ENCODE measurements at regions not wholly inside any gene's neighbourhood (a gene's known extent, or its start where the extent isn't known, plus 50 kb on each side); places are given as distances from the start of the nearest gene placed in this dataset.

- H3K4me3 ChIP-seq (ENCODE audit: low read depth, low read length), result no peak overlapping the region
Measured at GRCh38 chr6:85185977-85186376, 263.9 kb upstream of the NT5E start.

GRCh38 chr6:85183841-85184240, 266.0 kb upstream of the NT5E start:
- Histone ChIP-seq H3K4me3 (ENCODE audit: low read depth, low read length) (no peak overlapping the region), H3K36me3 (ENCODE audit: control insufficient read depth, insufficient read depth, low read length) (no peaks in the 10 kb centered on the region), H3K27me3 (ENCODE audit: control insufficient read depth, insufficient read depth, low read length) (no peaks in the 10 kb centered on the region), H3K4me1 (ENCODE audit: control insufficient read depth, insufficient read depth, low read length) (no peaks in the 10 kb centered on the region), H3K9me3 (ENCODE audit: control insufficient read depth, insufficient read depth, low read length) (no peaks in the 10 kb centered on the region), H3K9ac (ENCODE audit: low read depth, low read length) (no peak overlapping the region)

More at GRCh38 chr6:85185977-85186376, 263.9 kb upstream of the NT5E start:
- Histone ChIP-seq H3K4me1 (ENCODE audit: control insufficient read depth, insufficient read depth, low read length) (no peaks in the 10 kb centered on the region), H3K27me3 (ENCODE audit: control insufficient read depth, insufficient read depth, low read length) (no peaks in the 10 kb centered on the region), H3K9me3 (ENCODE audit: control insufficient read depth, insufficient read depth, low read length) (no peaks in the 10 kb centered on the region), H3K36me3 (ENCODE audit: control insufficient read depth, insufficient read depth, low read length) (no peaks in the 10 kb centered on the region), H3K9ac (ENCODE audit: low read depth, low read length) (no peak overlapping the region)

- no peaks in the 10 kb centered on the region for H3K27me3 ChIP-seq (ENCODE audit: control insufficient read depth, insufficient read depth, low read length)
- H3K4me3 ChIP-seq (ENCODE audit: low read depth, low read length), result no peak overlapping the region
- no peaks in the 10 kb centered on the region for H3K9me3 ChIP-seq (ENCODE audit: control insufficient read depth, insufficient read depth, low read length)
- H3K4me1 ChIP-seq (ENCODE audit: control insufficient read depth, insufficient read depth, low read length), result peaks cover 2% of the 10 kb centered on the region
- H3K36me3 ChIP-seq (ENCODE audit: control insufficient read depth, insufficient read depth, low read length), result no peaks in the 10 kb centered on the region
- H3K9ac ChIP-seq (ENCODE audit: low read depth, low read length), result no peak overlapping the region
Measured at GRCh38 chr6:85172705-85173104, 277.2 kb upstream of the NT5E start.

GRCh38 chr6:85172161-85172560, 277.7 kb upstream of the NT5E start:
- no peak overlapping the region for H3K9ac ChIP-seq (ENCODE audit: low read depth, low read length)
- H3K27me3 ChIP-seq (ENCODE audit: control insufficient read depth, insufficient read depth, low read length), result no peaks in the 10 kb centered on the region
- no peak overlapping the region for H3K4me3 ChIP-seq (ENCODE audit: low read depth, low read length)
- no peaks in the 10 kb centered on the region for H3K9me3 ChIP-seq (ENCODE audit: control insufficient read depth, insufficient read depth, low read length)
- peaks cover 2% of the 10 kb centered on the region for H3K4me1 ChIP-seq (ENCODE audit: control insufficient read depth, insufficient read depth, low read length)
- H3K36me3 ChIP-seq (ENCODE audit: control insufficient read depth, insufficient read depth, low read length), result no peaks in the 10 kb centered on the region

GRCh38 chr6:85169189-85169588, 280.7 kb upstream of the NT5E start:
- Histone ChIP-seq H3K4me3 (ENCODE audit: low read depth, low read length) (no peak overlapping the region), H3K36me3 (ENCODE audit: control insufficient read depth, insufficient read depth, low read length) (no peaks in the 10 kb centered on the region), H3K4me1 (ENCODE audit: control insufficient read depth, insufficient read depth, low read length) (peaks cover 2% of the 10 kb centered on the region), H3K9me3 (ENCODE audit: control insufficient read depth, insufficient read depth, low read length) (no peaks in the 10 kb centered on the region), H3K27me3 (ENCODE audit: control insufficient read depth, insufficient read depth, low read length) (no peaks in the 10 kb centered on the region), H3K9ac (ENCODE audit: low read depth, low read length) (no peak overlapping the region)

GRCh38 chr6:85168146-85168545, 281.7 kb upstream of the NT5E start:
- no peaks in the 10 kb centered on the region for H3K36me3 ChIP-seq (ENCODE audit: control insufficient read depth, insufficient read depth, low read length)
- peaks cover 2% of the 10 kb centered on the region for H3K4me1 ChIP-seq (ENCODE audit: control insufficient read depth, insufficient read depth, low read length)
- H3K4me3 ChIP-seq (ENCODE audit: low read depth, low read length), result no peak overlapping the region
- no peaks in the 10 kb centered on the region for H3K27me3 ChIP-seq (ENCODE audit: control insufficient read depth, insufficient read depth, low read length)
- H3K9me3 ChIP-seq (ENCODE audit: control insufficient read depth, insufficient read depth, low read length), result no peaks in the 10 kb centered on the region
- no peak overlapping the region for H3K9ac ChIP-seq (ENCODE audit: low read depth, low read length)

- Histone ChIP-seq H3K9me3 (ENCODE audit: control insufficient read depth, insufficient read depth, low read length) (no peaks in the 10 kb centered on the region), H3K4me3 (ENCODE audit: low read depth, low read length) (no peak overlapping the region), H3K9ac (ENCODE audit: low read depth, low read length) (no peak overlapping the region), H3K27me3 (ENCODE audit: control insufficient read depth, insufficient read depth, low read length) (no peaks in the 10 kb centered on the region), H3K4me1 (ENCODE audit: control insufficient read depth, insufficient read depth, low read length) (peaks cover 2% of the 10 kb centered on the region), H3K36me3 (ENCODE audit: control insufficient read depth, insufficient read depth, low read length) (no peaks in the 10 kb centered on the region)
Measured at GRCh38 chr6:85166114-85166741, 283.7 kb upstream of the NT5E start.

- H3K9me3 ChIP-seq (ENCODE audit: control insufficient read depth, insufficient read depth, low read length), result no peaks in the 10 kb centered on the region
- no peak overlapping the region for H3K4me3 ChIP-seq (ENCODE audit: low read depth, low read length)
- no peaks in the 10 kb centered on the region for H3K27me3 ChIP-seq (ENCODE audit: control insufficient read depth, insufficient read depth, low read length)
- H3K36me3 ChIP-seq (ENCODE audit: control insufficient read depth, insufficient read depth, low read length), result no peaks in the 10 kb centered on the region
- H3K9ac ChIP-seq (ENCODE audit: low read depth, low read length), result no peak overlapping the region
- peaks cover 1% of the 10 kb centered on the region for H3K4me1 ChIP-seq (ENCODE audit: control insufficient read depth, insufficient read depth, low read length)
Measured at GRCh38 chr6:85163156-85164080, 286.5 kb upstream of the NT5E start.

- Histone ChIP-seq H3K36me3 (ENCODE audit: control insufficient read depth, insufficient read depth, low read length) (no peaks in the 10 kb centered on the region), H3K4me1 (ENCODE audit: control insufficient read depth, insufficient read depth, low read length) (no peaks in the 10 kb centered on the region), H3K27me3 (ENCODE audit: control insufficient read depth, insufficient read depth, low read length) (no peaks in the 10 kb centered on the region), H3K4me3 (ENCODE audit: low read depth, low read length) (no peak overlapping the region), H3K9ac (ENCODE audit: low read depth, low read length) (no peak overlapping the region), H3K9me3 (ENCODE audit: control insufficient read depth, insufficient read depth, low read length) (no peaks in the 10 kb centered on the region)
Measured at GRCh38 chr6:85157311-85157710, 292.6 kb upstream of the NT5E start.

GRCh38 chr6:85143676-85144075, 306.2 kb upstream of the NT5E start:
- no peaks in the 10 kb centered on the region for H3K36me3 ChIP-seq (ENCODE audit: control insufficient read depth, insufficient read depth, low read length)
- no peaks in the 10 kb centered on the region for H3K4me1 ChIP-seq (ENCODE audit: control insufficient read depth, insufficient read depth, low read length)
- no peaks in the 10 kb centered on the region for H3K9me3 ChIP-seq (ENCODE audit: control insufficient read depth, insufficient read depth, low read length)
- no peaks in the 10 kb centered on the region for H3K27me3 ChIP-seq (ENCODE audit: control insufficient read depth, insufficient read depth, low read length)
- no peak overlapping the region for H3K4me3 ChIP-seq (ENCODE audit: low read depth, low read length)
- no peak overlapping the region for H3K9ac ChIP-seq (ENCODE audit: low read depth, low read length)

GRCh38 chr6:85137865-85138264, 312.0 kb upstream of the NT5E start:
- Histone ChIP-seq H3K36me3 (ENCODE audit: control insufficient read depth, insufficient read depth, low read length) (no peaks in the 10 kb centered on the region), H3K4me3 (ENCODE audit: low read depth, low read length) (no peak overlapping the region), H3K9me3 (ENCODE audit: control insufficient read depth, insufficient read depth, low read length) (no peaks in the 10 kb centered on the region), H3K27me3 (ENCODE audit: control insufficient read depth, insufficient read depth, low read length) (no peaks in the 10 kb centered on the region), H3K4me1 (ENCODE audit: control insufficient read depth, insufficient read depth, low read length) (no peaks in the 10 kb centered on the region), H3K9ac (ENCODE audit: low read depth, low read length) (no peak overlapping the region)

- no peak overlapping the region for H3K4me3 ChIP-seq (ENCODE audit: low read depth, low read length)
- H3K36me3 ChIP-seq (ENCODE audit: control insufficient read depth, insufficient read depth, low read length), result no peaks in the 10 kb centered on the region
- no peaks in the 10 kb centered on the region for H3K27me3 ChIP-seq (ENCODE audit: control insufficient read depth, insufficient read depth, low read length)
- no peaks in the 10 kb centered on the region for H3K9me3 ChIP-seq (ENCODE audit: control insufficient read depth, insufficient read depth, low read length)
- no peaks in the 10 kb centered on the region for H3K4me1 ChIP-seq (ENCODE audit: control insufficient read depth, insufficient read depth, low read length)
- H3K9ac ChIP-seq (ENCODE audit: low read depth, low read length), result no peak overlapping the region
Measured at GRCh38 chr6:85136310-85136709, 313.6 kb upstream of the NT5E start.

Measured in iPS-15b (cell line).